CD14-positive monocyte (primary cell): ENCODE measurements at regions not wholly inside any gene's neighbourhood (a gene's known extent, or its start where the extent isn't known, plus 50 kb on each side); places are given as distances from the start of the nearest gene placed in this dataset.
A peak's percentile ranks its signal among the peaks of the same experiment; 100 is the strongest.

ENCODE experiments used
- DNase-seq, 3 donors: peaks; one replicate each; pipeline ENCODE4 v3.0.0-alpha.2; 2011 to 2022
- H2AFZ ChIP-seq: 2 replicates; pipeline ENCODE4 v1.6.0; 2012; ENCODE audit warnings: mild to moderate bottlenecking, low read depth, low read length, inconsistent platforms; ENCODE audit not compliant: insufficient read depth, poor library complexity, severe bottlenecking
- H3K27ac ChIP-seq, 2 donors: 1 replicate in 1 of 2; 2 replicates in 1 of 2; pipeline ENCODE4 v1.5.1; 2012 to 2013; ENCODE audit warnings: low read length in 2 of 2, control low read depth in 1 of 2, inconsistent platforms in 1 of 2, low read depth in 1 of 2, mild to moderate bottlenecking in 1 of 2
- H3K27me3 ChIP-seq, 2 donors: one replicate each; pipeline versions ENCODE4 v1.6.0 to v1.6.1; 2011 to 2013; ENCODE audit warnings: low read length in 2 of 2; ENCODE audit not compliant: control insufficient read depth in 2 of 2, insufficient read depth in 2 of 2
- H3K36me3 ChIP-seq, 2 donors: replicated peaks in 1 of 2; 1 replicate in 1 of 2; 2 replicates in 1 of 2; pipeline versions ENCODE4 v1.5.1 to v1.6.1; 2012 to 2013; ENCODE audit warnings: low read length in 2 of 2, control low read depth in 1 of 2, inconsistent platforms in 1 of 2, mild to moderate bottlenecking in 1 of 2; ENCODE audit not compliant: insufficient read depth in 2 of 2, control insufficient read depth in 1 of 2
- H3K4me1 ChIP-seq, 2 donors: 1 replicate in 1 of 2; 2 replicates in 1 of 2; pipeline versions ENCODE4 v1.5.1 to v1.6.1; 2012 to 2013; ENCODE audit warnings: low read length in 2 of 2, control low read depth in 1 of 2, inconsistent platforms in 1 of 2, mild to moderate bottlenecking in 1 of 2, moderate library complexity in 1 of 2; ENCODE audit not compliant: insufficient read depth in 2 of 2, control insufficient read depth in 1 of 2
- H3K4me2 ChIP-seq: replicated peaks from 2 replicates; pipeline ENCODE3; 2012; ENCODE audit warnings: low read length, moderate library complexity, mild to moderate bottlenecking; ENCODE audit not compliant: poor library complexity, severe bottlenecking; ENCODE audit errors: extremely low read depth
- H3K4me3 ChIP-seq, 3 experiments: fragments of 200-600 bp in 1 of 3; sonication (generic) in 1 of 3; replicated peaks in 1 of 3; 1 replicate in 2 of 3; 2 replicates in 1 of 3; pipeline ENCODE4 v1.5.1; 2011 to 2013; ENCODE audit warnings: low read length in 3 of 3, mild to moderate bottlenecking in 3 of 3, control low read depth in 2 of 3, low read depth in 2 of 3, inconsistent platforms in 1 of 3, moderate library complexity in 1 of 3
- H3K79me2 ChIP-seq: 2 replicates; pipeline ENCODE4 v1.6.0; 2012; ENCODE audit warnings: mild to moderate bottlenecking, control low read depth, inconsistent platforms, low read length, moderate library complexity; ENCODE audit not compliant: insufficient read depth
- H3K9ac ChIP-seq: 2 replicates; pipeline ENCODE4 v1.6.0; 2017; ENCODE audit warnings: low read length, mild to moderate bottlenecking; ENCODE audit not compliant: insufficient read depth, poor library complexity, severe bottlenecking
- H3K9me3 ChIP-seq, 2 donors: replicated peaks in 1 of 2; 1 replicate in 1 of 2; 2 replicates in 1 of 2; pipeline versions ENCODE4 v1.5.1 to v1.6.1; 2012 to 2013; ENCODE audit warnings: low read length in 2 of 2, control low read depth in 1 of 2; ENCODE audit not compliant: control insufficient read depth in 1 of 2, insufficient read depth in 1 of 2
- H4K20me1 ChIP-seq: 2 replicates; pipeline ENCODE4 v1.6.0; 2012; ENCODE audit warnings: mild to moderate bottlenecking, low read length, control low read depth, moderate library complexity; ENCODE audit not compliant: insufficient read depth
- H3K27ac Mint-ChIP-seq, 7 donors: one replicate each; pipeline ENCODE4 v1.8.0; 2020; ENCODE audit warnings: mild to moderate bottlenecking in 7 of 7, mixed read lengths in 7 of 7, moderate library complexity in 6 of 7, inconsistent platforms in 2 of 7
- H3K27me3 Mint-ChIP-seq, 3 donors: one replicate each; pipeline ENCODE4 v1.8.0; 2021 to 2022; ENCODE audit warnings: low read depth in 3 of 3, mild to moderate bottlenecking in 3 of 3, mixed read lengths in 3 of 3, moderate library complexity in 3 of 3, inconsistent platforms in 1 of 3
- H3K36me3 Mint-ChIP-seq, 2 donors: one replicate each; pipeline ENCODE4 v1.8.0; 2020; ENCODE audit warnings: mixed read lengths in 2 of 2, inconsistent platforms in 1 of 2, mild to moderate bottlenecking in 1 of 2
- H3K4me1 Mint-ChIP-seq: one replicate; pipeline ENCODE4 v1.8.0; 2020; ENCODE audit warnings: mild to moderate bottlenecking, mixed read lengths
- H3K4me3 Mint-ChIP-seq, 2 donors: one replicate each; pipeline ENCODE4 v1.8.0; 2020; ENCODE audit warnings: mild to moderate bottlenecking in 2 of 2, mixed read lengths in 2 of 2, moderate library complexity in 1 of 2
- H3K9me3 Mint-ChIP-seq, 7 donors: one replicate each; pipeline ENCODE4 v1.8.0; 2020 to 2022; ENCODE audit warnings: mixed read lengths in 7 of 7, mild to moderate bottlenecking in 6 of 7, moderate library complexity in 6 of 7, inconsistent platforms in 2 of 7
- CTCF ChIP-seq: fragments of 200-600 bp; IDR thresholded peaks from one replicate; pipeline ENCODE4 v1.8.0; 2022; ENCODE audit warnings: antibody characterized with exemption, mild to moderate bottlenecking
- WGBS: methylation state at CpG from one replicate; pipeline ENCODE4 v1.1.5; 2013; ENCODE audit warnings: missing lambda C conversion rate; ENCODE audit not compliant: insufficient coverage; 5-methylcytosine and 5-hydroxymethylcytosine counted together
- intact Hi-C, 2 donors: fragments of 100-400 bp; cut with micrococcal nuclease; formaldehyde crosslinking; loops; one replicate each; pipeline versions ENCODE4 v1.15.0 to v1.15.1; 2023

- no peak for DNase-seq
- no peak overlapping the region for H3K27ac Mint-ChIP-seq
- no peak overlapping the region for H3K4me3 ChIP-seq
- H3K36me3 ChIP-seq = no peaks in the 10 kb centered on the region
- H4K20me1 ChIP-seq = no peaks in the 10 kb centered on the region
- H3K4me1 Mint-ChIP-seq = no peaks in the 10 kb centered on the region
- no peak overlapping the region for H3K9ac ChIP-seq
- no peak overlapping the region for H3K4me3 Mint-ChIP-seq
- no peak overlapping the region for H3K4me2 ChIP-seq
- no peaks in the 10 kb centered on the region for H3K79me2 ChIP-seq
- H3K9me3 Mint-ChIP-seq = peaks cover 0 to 9% (median 4%) of the 10 kb centered on the region in 7 donors
- WGBS = 88% methylated on average over 2 of the region's 3 CpGs
- H3K27me3 Mint-ChIP-seq = peaks cover 0 to 4% (median 2%) of the 10 kb centered on the region in 3 donors
- no peak for TF ChIP-seq CTCF
- no peaks in the 10 kb centered on the region for H3K4me1 ChIP-seq
- no peak overlapping the region for H2AFZ ChIP-seq
- H3K27me3 ChIP-seq = no peaks in the 10 kb centered on the region
- H3K36me3 Mint-ChIP-seq = no peaks in the 10 kb centered on the region
- no peak overlapping the region for H3K27ac ChIP-seq
- no peaks in the 10 kb centered on the region for H3K9me3 ChIP-seq
- intact Hi-C loops = loop anchor here in 1 of 2 donors (10.0 kb wide), 1 partner anchor 352 kb away; no protein-coding TSS in a partner anchor
Measured at GRCh38 chr18:62632788-62633455, 82.4 kb upstream of the PHLPP1 start.

- Histone ChIP-seq H3K27me3 (no peaks in the 10 kb centered on the region), H3K9ac (no peak overlapping the region), H3K4me2 (no peak overlapping the region), H3K4me3 (no peak overlapping the region), H3K79me2 (no peaks in the 10 kb centered on the region), H3K36me3 (no peaks in the 10 kb centered on the region), H4K20me1 (no peaks in the 10 kb centered on the region), H2AFZ (no peak overlapping the region), H3K4me1 (no peaks in the 10 kb centered on the region), H3K9me3 (no peaks in the 10 kb centered on the region), H3K27ac (no peak overlapping the region)
- H3K4me1 Mint-ChIP-seq = no peaks in the 10 kb centered on the region
- no peak for TF ChIP-seq CTCF
- H3K27ac Mint-ChIP-seq = no peak overlapping the region
- intact Hi-C loops = loop anchor here in 1 of 2 donors (10.0 kb wide), 1 partner anchor 350 kb away; no protein-coding TSS in a partner anchor
- no peak for DNase-seq
- H3K27me3 Mint-ChIP-seq = peaks cover 0 to 5% (median 2%) of the 10 kb centered on the region in 3 donors
- peak overlapping the region in 1 of 2 donors; percentile 36 for H3K4me3 Mint-ChIP-seq
- 80% methylated on average over 1 of the region's 2 CpGs for WGBS
- no peaks in the 10 kb centered on the region for H3K36me3 Mint-ChIP-seq
- H3K9me3 Mint-ChIP-seq = peaks cover 0 to 2% (median 0%) of the 10 kb centered on the region in 7 donors
Measured at GRCh38 chr18:62634458-62634857, 80.9 kb upstream of the PHLPP1 start.
